ENCODE measurements at regions not wholly inside any gene's neighbourhood (a gene's known extent, or its start where the extent isn't known, plus 50 kb on each side); places are given as distances from the start of the nearest gene placed in this dataset.

DNA sequence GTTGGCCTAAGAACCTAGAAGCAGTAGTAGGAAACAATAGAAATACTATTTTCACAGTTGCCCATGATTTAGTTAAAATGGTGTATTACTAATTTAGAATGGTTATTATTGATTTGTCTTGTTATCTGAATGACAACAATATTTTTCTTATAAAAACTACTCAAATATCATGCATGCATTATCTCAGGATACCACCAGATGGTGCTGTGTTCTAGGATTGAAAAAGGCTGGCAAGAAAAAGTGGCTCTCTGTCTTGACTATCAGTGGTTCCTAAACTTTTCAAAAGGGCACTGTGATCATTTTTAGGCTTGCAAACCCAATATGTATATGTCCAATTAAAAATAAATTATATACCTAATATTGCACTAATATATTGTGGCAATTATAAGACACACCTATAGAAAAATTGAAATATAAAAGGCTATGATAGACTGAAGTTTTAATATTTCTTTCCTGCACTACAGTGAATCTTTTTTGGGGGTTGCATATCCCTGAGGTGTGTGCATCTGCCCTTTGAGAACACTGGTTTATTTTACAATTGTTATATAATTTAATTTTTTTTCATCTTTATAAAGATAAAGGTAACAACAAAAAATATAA, 131.7 kb upstream of the MLIP start:
- peaks cover 4% of the 10 kb centered on the region for H3K4me1 ChIP-seq (ENCODE audit: control insufficient read depth, insufficient read depth, low read length)
- no peak overlapping the region for H4K8ac ChIP-seq (ENCODE audit: low read depth in 2 of 2, low read length in 2 of 2)
- no peak overlapping the region for H2BK5ac ChIP-seq (ENCODE audit: low read depth, low read length, poor library complexity, severe bottlenecking)
- no peaks in the 10 kb centered on the region for H3K9me3 ChIP-seq (ENCODE audit: control insufficient read depth, insufficient read depth, low read length)
- H4K5ac ChIP-seq (ENCODE audit: low read depth, low read length): no peak overlapping the region
- H3K4me2 ChIP-seq (ENCODE audit: low read depth, low read length): no peak overlapping the region
- H3K79me1 ChIP-seq (ENCODE audit: low read depth in 1 of 2, low read length in 2 of 2): no peaks in the 10 kb centered on the region
- no peak overlapping the region for H2AK5ac ChIP-seq (ENCODE audit: low read depth, low read length)
- no peak overlapping the region for H3K4ac ChIP-seq (ENCODE audit: low read depth, low read length)
- no peak overlapping the region for H2AFZ ChIP-seq (replicated peaks; ENCODE audit: low read length, poor library complexity)
- no peak overlapping the region for H3K14ac ChIP-seq (replicated peaks; ENCODE audit: low read depth, low read length)
- H2BK120ac ChIP-seq (ENCODE audit: low read depth, low read length): no peak overlapping the region
- H4K91ac ChIP-seq (ENCODE audit: insufficient read depth, low read depth, low read length): no peak overlapping the region
- no peak overlapping the region for H3K18ac ChIP-seq (ENCODE audit: low read depth, low read length)
- no peak overlapping the region for H3K23ac ChIP-seq (ENCODE audit: low read depth, low read length)
- no peaks in the 10 kb centered on the region for H3K36me3 ChIP-seq (ENCODE audit: control insufficient read depth, insufficient read depth, low read length)
- intact Hi-C loops (cut with micrococcal nuclease) (loop anchor here (2.0 to 10.0 kb wide), 4 partner anchors 645 to 1465 kb away; no protein-coding TSS in a partner anchor), in situ Hi-C loops (cut with MboI; ENCODE audit: low sequenced_read_pairs) (loop anchor here (5.0 to 25.0 kb wide), 4 partner anchors 733 to 1263 kb away; no protein-coding TSS in a partner anchor), dilution Hi-C loops (cut with HindIII; ENCODE audit: low sequenced_read_pairs, unreplicated experiment) (no loop called here)
- POLR2A ChIA-PET (ENCODE audit: unreplicated experiment): no interaction called here
- no peak overlapping the region for H2AK9ac ChIP-seq (replicated peaks; ENCODE audit: low read depth, low read length, poor library complexity)
- no peaks in the 10 kb centered on the region for H4K20me1 ChIP-seq (ENCODE audit: insufficient read depth, low read length)
- DNase-seq (peak; percentile 61), ATAC-seq (ENCODE audit: low read depth) (peak; percentile 44; the same call in 1 of the 2 replicates)
- H3K27me3 ChIP-seq (ENCODE audit: control insufficient read depth, insufficient read depth, low read length): no peaks in the 10 kb centered on the region
- H2BK15ac ChIP-seq (ENCODE audit: low read depth, low read length): no peak overlapping the region
- CTCF ChIA-PET: no interaction called here
- peaks cover under 1% of the 10 kb centered on the region; the same call in 1 of the 2 replicates for H3K9me1 ChIP-seq (ENCODE audit: insufficient read depth, low read length)
- H3K4me3 ChIP-seq (ENCODE audit: insufficient read depth, low read depth, low read length): no peak overlapping the region
- BruUV-seq (replicated peaks): no TSS peak
- TF ChIP-seq POLR2A (IDR thresholded peaks at IDR 0.05; ENCODE audit: low read depth, low read length) (no peak), CEBPB (IDR thresholded peaks at IDR 0.05; ENCODE audit: low read depth, low read length) (no peak), SMC3 (IDR thresholded peaks at IDR 0.05; ENCODE audit: low read depth, low read length) (peak; percentile 74), RFX5 (IDR thresholded peaks at IDR 0.05; ENCODE audit: low read depth, low read length) (no peak), MXI1 (IDR thresholded peaks at IDR 0.05; ENCODE audit: borderline replicate concordance, low read depth, low read length) (no peak), CHD1 (IDR thresholded peaks at IDR 0.05; ENCODE audit: low read depth, low read length) (no peak), RAD21 (IDR thresholded peaks at IDR 0.05; ENCODE audit: low read length) (peak; percentile 79)
- TF ChIP-seq, protein P1, sequence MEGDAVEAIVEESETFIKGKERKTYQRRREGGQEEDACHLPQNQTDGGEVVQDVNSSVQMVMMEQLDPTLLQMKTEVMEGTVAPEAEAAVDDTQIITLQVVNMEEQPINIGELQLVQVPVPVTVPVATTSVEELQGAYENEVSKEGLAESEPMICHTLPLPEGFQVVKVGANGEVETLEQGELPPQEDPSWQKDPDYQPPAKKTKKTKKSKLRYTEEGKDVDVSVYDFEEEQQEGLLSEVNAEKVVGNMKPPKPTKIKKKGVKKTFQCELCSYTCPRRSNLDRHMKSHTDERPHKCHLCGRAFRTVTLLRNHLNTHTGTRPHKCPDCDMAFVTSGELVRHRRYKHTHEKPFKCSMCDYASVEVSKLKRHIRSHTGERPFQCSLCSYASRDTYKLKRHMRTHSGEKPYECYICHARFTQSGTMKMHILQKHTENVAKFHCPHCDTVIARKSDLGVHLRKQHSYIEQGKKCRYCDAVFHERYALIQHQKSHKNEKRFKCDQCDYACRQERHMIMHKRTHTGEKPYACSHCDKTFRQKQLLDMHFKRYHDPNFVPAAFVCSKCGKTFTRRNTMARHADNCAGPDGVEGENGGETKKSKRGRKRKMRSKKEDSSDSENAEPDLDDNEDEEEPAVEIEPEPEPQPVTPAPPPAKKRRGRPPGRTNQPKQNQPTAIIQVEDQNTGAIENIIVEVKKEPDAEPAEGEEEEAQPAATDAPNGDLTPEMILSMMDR (conservative IDR thresholded peaks at IDR 0.05; ENCODE audit: low read depth, low read length): peak; percentile 83
- TF ChIP-seq, protein P2, sequence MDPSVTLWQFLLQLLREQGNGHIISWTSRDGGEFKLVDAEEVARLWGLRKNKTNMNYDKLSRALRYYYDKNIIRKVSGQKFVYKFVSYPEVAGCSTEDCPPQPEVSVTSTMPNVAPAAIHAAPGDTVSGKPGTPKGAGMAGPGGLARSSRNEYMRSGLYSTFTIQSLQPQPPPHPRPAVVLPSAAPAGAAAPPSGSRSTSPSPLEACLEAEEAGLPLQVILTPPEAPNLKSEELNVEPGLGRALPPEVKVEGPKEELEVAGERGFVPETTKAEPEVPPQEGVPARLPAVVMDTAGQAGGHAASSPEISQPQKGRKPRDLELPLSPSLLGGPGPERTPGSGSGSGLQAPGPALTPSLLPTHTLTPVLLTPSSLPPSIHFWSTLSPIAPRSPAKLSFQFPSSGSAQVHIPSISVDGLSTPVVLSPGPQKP (IDR thresholded peaks at IDR 0.05; ENCODE audit: borderline replicate concordance, low read depth, low read length): no peak
- no peak overlapping the region for H2BK20ac ChIP-seq (ENCODE audit: low read depth, low read length)
- H3K56ac ChIP-seq (ENCODE audit: extremely low read depth, insufficient read depth, low read length): no peak overlapping the region
- H3K9ac ChIP-seq (ENCODE audit: low read depth, low read length): no peak overlapping the region
- H3K27ac ChIP-seq (ENCODE audit: insufficient read depth, low read length): no peak overlapping the region

All from IMR-90 (cell line).